Smooth muscle cell of the brain vasculature (primary cell): ENCODE measurements at regions not wholly inside any gene's neighbourhood (a gene's known extent, or its start where the extent isn't known, plus 50 kb on each side); places are given as distances from the start of the nearest gene placed in this dataset.
A peak's percentile ranks its signal among the peaks of the same experiment; 100 is the strongest.

ENCODE experiments used
- DNase-seq: peaks from one replicate; pipeline ENCODE4 v3.0.0-alpha.2; 2012; ENCODE audit warnings: low read depth, low spot score

- DNase-seq, result no peak
Observed at GRCh38 chr3:159763602-159764489, 224.8 kb upstream of the IL12A start.

- no peak for DNase-seq
Observed at GRCh38 chr3:159764490-159765029, 224.1 kb upstream of the IL12A start.

- DNase-seq, result peak; percentile 81
Observed at GRCh38 chr3:159765030-159765859, 223.4 kb upstream of the IL12A start.

- no peak for DNase-seq
Observed at GRCh38 chr3:159765860-159766294, 222.8 kb upstream of the IL12A start.

- no peak for DNase-seq
Observed at GRCh38 chr3:159766563-159767185, 222.0 kb upstream of the IL12A start.

GRCh38 chr3:159770998-159771397 is 217.6 kb upstream of the IL12A start:
- DNase-seq, result no peak

GRCh38 chr3:159771865-159772611 is 216.6 kb upstream of the IL12A start:
- no peak for DNase-seq

- DNase-seq, result no peak
Observed at GRCh38 chr3:159773706-159774105, 214.9 kb upstream of the IL12A start.

- DNase-seq, result peak; percentile 71
Observed at GRCh38 chr3:159775372-159775961, 213.2 kb upstream of the IL12A start.

- DNase-seq, result no peak
Observed at GRCh38 chr3:159776779-159777178, 211.9 kb upstream of the IL12A start.

- DNase-seq, result no peak
Observed at GRCh38 chr3:159779883-159780282, 208.8 kb upstream of the IL12A start.

GRCh38 chr3:159781867-159782266 is 206.8 kb upstream of the IL12A start:
- no peak for DNase-seq

GRCh38 chr3:159782724-159783421 is 205.8 kb upstream of the IL12A start:
- DNase-seq, result no peak

- no peak for DNase-seq
Observed at GRCh38 chr3:159783780-159784742, 204.6 kb upstream of the IL12A start.

- DNase-seq, result no peak
Observed at GRCh38 chr3:159785273-159785708, 203.3 kb upstream of the IL12A start.

- DNase-seq, result no peak
Observed at GRCh38 chr3:159786489-159787177, 202.0 kb upstream of the IL12A start.

- DNase-seq, result no peak
Observed at GRCh38 chr3:159787178-159787574, 201.5 kb upstream of the IL12A start.

GRCh38 chr3:159787794-159788205 is 200.8 kb upstream of the IL12A start:
- no peak for DNase-seq
